Sigmoid colon (tissue), 6 donors: ENCODE measurements at regions not wholly inside any gene's neighbourhood (a gene's known extent, or its start where the extent isn't known, plus 50 kb on each side); places are given as distances from the start of the nearest gene placed in this dataset.

Experiments used
- DNase-seq: peaks from one replicate; pipeline ENCODE4 v3.0.0-alpha.2; 2019
- H3K27ac ChIP-seq, 4 donors: fragments of 200-600 bp; sonication (generic); one replicate each; pipeline ENCODE4 v1.5.1; 2016 to 2019; ENCODE audit warnings: mild to moderate bottlenecking in 1 of 4
- H3K27me3 ChIP-seq, 3 donors: fragments of 200-600 bp; sonication (generic); one replicate each; pipeline ENCODE4 v1.5.1; 2019; ENCODE audit warnings: mild to moderate bottlenecking in 1 of 3
- H3K36me3 ChIP-seq, 4 donors: fragments of 200-600 bp; sonication (generic); one replicate each; pipeline ENCODE4 v1.5.1; 2016 to 2019
- H3K4me1 ChIP-seq, 4 donors: fragments of 200-600 bp; sonication (generic); one replicate each; pipeline ENCODE4 v1.5.1; 2017 to 2019
- H3K4me3 ChIP-seq, 4 donors: fragments of 200-600 bp; sonication (generic); one replicate each; pipeline ENCODE4 v1.5.1; 2017 to 2019; ENCODE audit warnings: mild to moderate bottlenecking in 2 of 4, moderate library complexity in 1 of 4
- H3K9me3 ChIP-seq, 4 donors: fragments of 200-600 bp in 3 of 4; sonication (generic) in 3 of 4; one replicate each; pipeline versions ENCODE4 v1.5.1 to v1.6.1; 2013 to 2019
- CTCF ChIP-seq, 4 experiments: fragments of 450-650 bp in 3 of 4; fragments of 200-600 bp in 1 of 4; IDR thresholded peaks; one replicate each; pipeline ENCODE4 v1.5.1; 2016 to 2019; ENCODE audit warnings: antibody characterized with exemption in 4 of 4, mild to moderate bottlenecking in 3 of 4, moderate library complexity in 2 of 4
- EP300 ChIP-seq, 4 donors: sonication (generic); formaldehyde crosslinking; IDR thresholded peaks; one replicate each; pipeline ENCODE4 v1.6.1; 2017; ENCODE audit warnings: antibody characterized with exemption in 4 of 4
- POLR2A ChIP-seq, 2 donors: fragments of 450-650 bp; IDR thresholded peaks; one replicate each; pipeline ENCODE4 v1.6.1; 2016; ENCODE audit warnings: antibody characterized with exemption in 2 of 2, mild to moderate bottlenecking in 2 of 2, moderate library complexity in 2 of 2
- POLR2AphosphoS5 ChIP-seq, 4 donors: sonication (generic); formaldehyde crosslinking; IDR thresholded peaks; one replicate each; pipeline ENCODE4 v1.6.1; 2017; ENCODE audit warnings: antibody characterized with exemption in 4 of 4
- WGBS, 2 donors: extraction: QIAGEN DNeasy Blood & Tissue Kit; methylation state at CpG; one replicate each; pipeline ENCODE4 v1.1.7; 2013; 5-methylcytosine and 5-hydroxymethylcytosine counted together
- intact Hi-C: fragments of 100-400 bp; cut with DNase I; formaldehyde crosslinking; loops from one replicate; pipeline ENCODE4 v1.15.1; 2023
- donor health status: healthy with polysubstance abuse.
- donor health status: healthy.

GRCh38 chr4:54498661-54499111, 159.1 kb upstream of the KIT start:
- no peaks in the 10 kb centered on the region for H3K4me1 ChIP-seq
- no peaks in the 10 kb centered on the region for H3K36me3 ChIP-seq

GRCh38 chr4:54499308-54500074, 158.3 kb upstream of the KIT start:
- no peak for TF ChIP-seq EP300 (IDR thresholded peaks at IDR 0.05)
- no peak for TF ChIP-seq POLR2AphosphoS5 (IDR thresholded peaks at IDR 0.05)
- TF ChIP-seq CTCF (IDR thresholded peaks at IDR 0.05) = no peak
- TF ChIP-seq POLR2A (IDR thresholded peaks at IDR 0.05) = no peak
- intact Hi-C loops = no loop called here

More at GRCh38 chr4:54498661-54499111, 159.1 kb upstream of the KIT start:
- intact Hi-C loops = no loop called here
- Histone ChIP-seq H3K27ac (no peak overlapping the region), H3K9me3 (no peaks in the 10 kb centered on the region), H3K27me3 (no peaks in the 10 kb centered on the region), H3K4me3 (no peak overlapping the region)
- TF ChIP-seq EP300 (IDR thresholded peaks at IDR 0.05) = no peak
- 73 to 83% methylated on average over 1 of the region's 1 CpG for WGBS, 2 donors
- DNase-seq = no peak

GRCh38 chr4:54505362-54505761, 152.4 kb upstream of the KIT start:
- Histone ChIP-seq H3K27ac (no peak overlapping the region), H3K4me1 (no peaks in the 10 kb centered on the region), H3K4me3 (no peak overlapping the region), H3K9me3 (peaks cover 0 to 7% (median 0%) of the 10 kb centered on the region in 4 donors), H3K27me3 (no peaks in the 10 kb centered on the region), H3K36me3 (no peaks in the 10 kb centered on the region)
- TF ChIP-seq POLR2A (IDR thresholded peaks at IDR 0.05) = no peak
- TF ChIP-seq EP300 (IDR thresholded peaks at IDR 0.05) = no peak
- TF ChIP-seq CTCF (IDR thresholded peaks at IDR 0.05) = no peak
- intact Hi-C loops = no loop called here
- DNase-seq = no peak

More at GRCh38 chr4:54499308-54500074, 158.3 kb upstream of the KIT start:
- WGBS, 2 donors = 57 to 72% methylated on average over 7 of the region's 7 CpGs
- DNase-seq = no peak
- no peak overlapping the region for H3K4me3 ChIP-seq
- H3K9me3 ChIP-seq = peaks cover 0 to 2% (median 0%) of the 10 kb centered on the region in 4 donors
- no peak overlapping the region for H3K27ac ChIP-seq
- H3K27me3 ChIP-seq = no peaks in the 10 kb centered on the region
- no peaks in the 10 kb centered on the region for H3K4me1 ChIP-seq
- H3K36me3 ChIP-seq = no peaks in the 10 kb centered on the region

- DNase-seq = no peak
- 94 to 95% methylated on average over 7 of the region's 7 CpGs for WGBS, 2 donors
- Histone ChIP-seq H3K27me3 (no peaks in the 10 kb centered on the region), H3K27ac (no peak overlapping the region), H3K9me3 (peaks cover 0 to 7% (median 0%) of the 10 kb centered on the region in 4 donors), H3K4me3 (no peak overlapping the region), H3K36me3 (no peaks in the 10 kb centered on the region), H3K4me1 (no peaks in the 10 kb centered on the region)
- intact Hi-C loops = no loop called here
- TF ChIP-seq CTCF (IDR thresholded peaks at IDR 0.05) (no peak), POLR2A (IDR thresholded peaks at IDR 0.05) (no peak), EP300 (IDR thresholded peaks at IDR 0.05) (no peak), POLR2AphosphoS5 (IDR thresholded peaks at IDR 0.05) (no peak)
Observed at GRCh38 chr4:54505996-54506395, 151.8 kb upstream of the KIT start.

- no peaks in the 10 kb centered on the region for H3K4me1 ChIP-seq
- no peak overlapping the region for H3K4me3 ChIP-seq
- TF ChIP-seq POLR2A (IDR thresholded peaks at IDR 0.05) (no peak), POLR2AphosphoS5 (IDR thresholded peaks at IDR 0.05) (no peak), CTCF (IDR thresholded peaks at IDR 0.05) (no peak), EP300 (IDR thresholded peaks at IDR 0.05) (no peak)
- DNase-seq = no peak
- 55 to 87% methylated on average over 6 of the region's 6 CpGs for WGBS, 2 donors
- intact Hi-C loops = no loop called here
- H3K27me3 ChIP-seq = no peaks in the 10 kb centered on the region
- H3K27ac ChIP-seq = no peak overlapping the region
- H3K9me3 ChIP-seq = peaks cover 0 to 7% (median 0%) of the 10 kb centered on the region in 4 donors
- no peaks in the 10 kb centered on the region for H3K36me3 ChIP-seq
Observed at GRCh38 chr4:54509057-54509456, 148.7 kb upstream of the KIT start.
